Activated T-helper 17 cell treated with anti-CD3 and anti-CD28 coated beads, Interleukin-2, amount 50 U/mL, for 72 hours (primary cell): ENCODE measurements at regions not wholly inside any gene's neighbourhood (a gene's known extent, or its start where the extent isn't known, plus 50 kb on each side); places are given as distances from the start of the nearest gene placed in this dataset.

Experiments used
- ATAC-seq: fragments of 150-1000 bp; cut with Tn5 transposase; replicated peaks from 2 replicates; pipeline ENCODE4 v1.10.0; 2021; ENCODE audit warnings: mild to moderate bottlenecking, moderate library complexity
- H3K27ac Mint-ChIP-seq: one replicate; pipeline ENCODE4 v1.8.0; 2022; ENCODE audit warnings: mixed read lengths
- H3K27me3 Mint-ChIP-seq: one replicate; pipeline ENCODE4 v1.8.0; 2022; ENCODE audit warnings: mixed read lengths
- H3K36me3 Mint-ChIP-seq: one replicate; pipeline ENCODE4 v1.8.0; 2022; ENCODE audit warnings: low read depth, mild to moderate bottlenecking, mixed read lengths
- H3K4me1 Mint-ChIP-seq: one replicate; pipeline ENCODE4 v1.8.0; 2022; ENCODE audit warnings: mixed read lengths
- H3K4me3 Mint-ChIP-seq: one replicate; pipeline ENCODE4 v1.8.0; 2022; ENCODE audit warnings: mild to moderate bottlenecking, mixed read lengths
- H3K9me3 Mint-ChIP-seq: one replicate; pipeline ENCODE4 v1.8.0; 2022; ENCODE audit warnings: mixed read lengths

GRCh38 chr16:79509211-79509631 lies 91.3 kb downstream of the MAF start:
- Mint-ChIP-seq H3K9me3 (no peaks in the 10 kb centered on the region), H3K27ac (no peak overlapping the region), H3K27me3 (no peaks in the 10 kb centered on the region), H3K4me1 (no peaks in the 10 kb centered on the region), H3K4me3 (no peak overlapping the region), H3K36me3 (no peaks in the 10 kb centered on the region)
- no peak for ATAC-seq

DNA sequence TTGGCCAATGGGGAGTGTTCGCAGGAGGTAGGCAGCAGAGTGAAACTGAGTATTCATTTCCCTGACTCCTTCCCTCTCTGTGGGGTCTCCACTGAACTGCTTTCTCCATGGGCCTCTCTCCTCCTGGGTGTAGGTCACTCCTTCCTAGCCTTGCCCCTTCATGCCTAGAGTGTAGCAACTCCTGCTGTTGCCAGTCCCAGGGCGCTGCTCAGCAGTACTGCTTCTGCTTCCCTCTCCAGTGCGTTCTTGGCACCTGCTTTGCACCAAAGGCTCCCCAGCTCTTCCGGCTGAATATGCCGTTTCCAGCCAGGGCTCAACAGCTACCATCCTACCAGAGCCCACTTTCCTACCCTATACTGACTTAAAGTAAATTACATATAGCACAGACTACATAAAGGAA lies 92.2 kb downstream of the MAF start:
- Mint-ChIP-seq H3K4me1 (no peaks in the 10 kb centered on the region), H3K4me3 (no peak overlapping the region), H3K9me3 (no peaks in the 10 kb centered on the region), H3K36me3 (no peaks in the 10 kb centered on the region), H3K27ac (no peak overlapping the region), H3K27me3 (no peaks in the 10 kb centered on the region)
- no peak for ATAC-seq

DNA sequence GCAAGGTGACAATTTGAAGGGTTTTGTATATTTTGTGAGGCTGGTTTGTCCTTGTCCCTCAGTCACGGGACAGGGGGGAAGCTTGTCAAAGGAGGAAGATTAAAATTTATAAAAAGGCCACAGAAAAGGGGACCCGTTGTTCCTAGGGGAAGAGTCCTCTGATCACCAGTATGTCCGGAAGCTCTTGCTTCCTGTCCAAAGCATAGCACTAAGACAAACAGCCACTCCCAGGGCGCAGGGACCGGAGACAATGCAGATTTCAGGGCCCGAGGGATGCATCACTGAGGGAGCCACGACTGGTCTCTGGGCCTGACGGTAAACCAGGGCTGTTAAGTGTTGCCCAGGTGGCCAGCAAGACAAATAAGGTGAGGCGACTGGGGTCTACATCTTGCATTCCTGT lies 95.2 kb downstream of the MAF start:
- no peak overlapping the region for H3K4me3 Mint-ChIP-seq
- H3K27ac Mint-ChIP-seq = no peak overlapping the region
- ATAC-seq = no peak
- H3K9me3 Mint-ChIP-seq = no peaks in the 10 kb centered on the region
- H3K36me3 Mint-ChIP-seq = no peaks in the 10 kb centered on the region
- no peaks in the 10 kb centered on the region for H3K27me3 Mint-ChIP-seq
- no peaks in the 10 kb centered on the region for H3K4me1 Mint-ChIP-seq

DNA sequence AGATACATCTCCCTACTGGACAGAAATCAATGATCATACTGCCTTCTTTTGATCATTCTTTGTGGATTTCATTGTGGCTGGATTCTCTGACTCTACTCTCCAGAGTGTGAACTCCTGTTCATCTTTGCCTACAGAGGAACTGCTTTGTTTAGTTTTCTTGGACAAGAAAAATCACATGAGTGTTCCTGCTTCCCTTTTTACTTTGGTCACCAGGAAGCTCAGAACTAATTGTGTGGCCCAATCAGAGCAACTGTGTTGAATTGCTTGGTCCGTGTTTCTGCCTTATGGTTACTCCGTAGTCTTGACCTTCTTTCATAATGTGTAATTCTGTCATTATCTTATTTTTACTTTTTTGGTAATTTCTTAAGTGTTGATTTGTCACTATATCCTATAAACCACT lies 97.0 kb downstream of the MAF start:
- ATAC-seq = no peak
- H3K9me3 Mint-ChIP-seq = no peaks in the 10 kb centered on the region
- H3K27ac Mint-ChIP-seq = no peak overlapping the region
- no peaks in the 10 kb centered on the region for H3K36me3 Mint-ChIP-seq
- H3K4me3 Mint-ChIP-seq = no peak overlapping the region
- H3K27me3 Mint-ChIP-seq = no peaks in the 10 kb centered on the region
- no peaks in the 10 kb centered on the region for H3K4me1 Mint-ChIP-seq

DNA sequence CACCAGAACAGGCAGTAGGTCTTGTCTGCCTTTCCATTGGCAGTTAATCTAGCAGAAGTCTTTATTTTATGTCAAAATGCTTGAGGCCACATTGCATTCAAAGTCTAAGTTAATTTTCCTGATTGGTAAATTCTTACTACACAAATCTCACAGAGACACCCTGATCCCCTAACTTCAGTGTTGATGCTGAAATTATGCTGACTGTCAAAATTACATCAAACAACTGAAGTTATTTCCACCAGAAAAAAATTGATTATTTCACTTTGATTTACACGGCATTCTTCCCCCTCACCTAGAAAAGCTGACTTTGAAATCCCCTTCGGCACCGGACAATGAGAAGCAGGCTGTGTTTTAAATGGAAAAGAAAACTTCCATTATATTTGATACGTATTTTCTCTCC lies 99.1 kb downstream of the MAF start:
- Mint-ChIP-seq H3K27ac (peak overlapping the region; percentile 7), H3K4me1 (peaks cover 4% of the 10 kb centered on the region), H3K4me3 (no peak overlapping the region), H3K27me3 (no peaks in the 10 kb centered on the region), H3K36me3 (no peaks in the 10 kb centered on the region), H3K9me3 (no peaks in the 10 kb centered on the region)
- ATAC-seq = no peak

DNA sequence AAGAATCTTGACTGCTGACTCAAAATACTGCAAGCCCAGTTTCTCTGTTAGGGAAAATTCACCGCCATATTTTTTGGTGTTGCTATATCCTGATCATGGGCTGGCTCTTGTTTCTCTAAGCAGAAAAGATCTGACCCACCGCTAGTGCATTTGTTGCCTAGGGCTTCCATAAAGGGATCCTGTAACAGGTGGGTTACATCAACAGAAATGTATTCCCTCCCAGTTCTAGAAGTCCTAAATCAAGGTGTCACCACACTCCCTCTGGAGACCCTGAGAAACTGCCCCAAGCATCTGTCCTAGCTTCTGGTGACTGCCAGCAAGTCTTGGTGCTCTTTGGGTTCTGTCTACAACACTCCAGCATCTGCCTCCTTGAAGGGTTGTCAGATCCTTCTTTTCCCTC lies 99.7 kb downstream of the MAF start:
- peaks cover 4% of the 10 kb centered on the region for H3K4me1 Mint-ChIP-seq
- no peaks in the 10 kb centered on the region for H3K36me3 Mint-ChIP-seq
- no peaks in the 10 kb centered on the region for H3K27me3 Mint-ChIP-seq
- H3K4me3 Mint-ChIP-seq = no peak overlapping the region
- ATAC-seq = no peak
- H3K9me3 Mint-ChIP-seq = peaks cover 2% of the 10 kb centered on the region
- H3K27ac Mint-ChIP-seq = peak overlapping the region; percentile 7

- no peak for ATAC-seq
- no peak overlapping the region for H3K27ac Mint-ChIP-seq
- H3K4me1 Mint-ChIP-seq = peaks cover 4% of the 10 kb centered on the region
- H3K4me3 Mint-ChIP-seq = no peak overlapping the region
- H3K27me3 Mint-ChIP-seq = no peaks in the 10 kb centered on the region
- peaks cover 4% of the 10 kb centered on the region for H3K9me3 Mint-ChIP-seq
- H3K36me3 Mint-ChIP-seq = no peaks in the 10 kb centered on the region
Measured at GRCh38 chr16:79500286-79500685, 100.3 kb downstream of the MAF start.

DNA sequence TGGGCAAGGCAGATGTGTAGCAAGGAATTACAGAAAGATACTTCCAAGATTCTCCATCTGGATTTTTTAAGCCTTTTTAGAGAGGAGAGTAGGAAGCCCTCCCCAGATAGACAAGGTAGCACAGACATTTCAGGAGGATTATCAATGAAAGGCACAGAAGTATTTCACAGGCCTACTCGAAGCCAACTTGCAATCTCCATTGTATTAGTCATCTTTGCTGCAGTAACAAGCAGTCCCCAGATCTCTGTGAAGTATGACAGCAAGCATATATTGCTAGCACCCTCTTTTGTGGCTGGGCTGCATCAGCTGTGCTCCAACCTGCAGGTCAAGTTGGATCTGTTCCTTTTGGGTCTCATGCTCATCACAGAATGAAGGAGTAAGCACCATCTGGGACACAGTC lies 101.6 kb downstream of the MAF start:
- Mint-ChIP-seq H3K4me3 (no peak overlapping the region), H3K27ac (no peak overlapping the region), H3K9me3 (peaks cover 8% of the 10 kb centered on the region), H3K27me3 (no peaks in the 10 kb centered on the region), H3K36me3 (no peaks in the 10 kb centered on the region), H3K4me1 (peaks cover 4% of the 10 kb centered on the region)
- no peak for ATAC-seq

- Mint-ChIP-seq H3K4me3 (no peak overlapping the region), H3K36me3 (no peaks in the 10 kb centered on the region), H3K27me3 (no peaks in the 10 kb centered on the region), H3K9me3 (peaks cover 8% of the 10 kb centered on the region), H3K27ac (no peak overlapping the region), H3K4me1 (peaks cover 4% of the 10 kb centered on the region)
- peak; percentile 38 for ATAC-seq
Measured at GRCh38 chr16:79497606-79498350, 102.8 kb downstream of the MAF start.

DNA sequence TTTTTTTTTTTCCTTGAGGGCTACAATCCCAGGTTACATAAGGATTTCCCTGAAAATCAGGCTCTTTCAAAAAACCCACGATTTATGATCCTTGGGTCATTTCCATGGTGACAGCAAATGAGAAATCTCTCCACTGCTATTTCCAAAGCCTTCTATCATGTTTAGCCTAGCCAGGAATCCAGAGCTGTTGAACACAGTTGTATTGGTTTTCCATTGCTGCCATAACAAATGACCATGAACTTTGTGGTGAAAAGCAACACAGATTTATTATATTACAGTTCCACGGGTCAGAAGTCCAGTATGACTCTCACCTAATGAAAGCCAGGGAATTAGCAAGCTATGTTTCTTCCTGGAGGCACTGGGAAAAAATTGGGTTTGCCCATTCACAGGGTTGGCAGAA lies 106.6 kb downstream of the MAF start:
- ATAC-seq = no peak
- H3K27me3 Mint-ChIP-seq = peaks cover 4% of the 10 kb centered on the region
- peaks cover 8% of the 10 kb centered on the region for H3K9me3 Mint-ChIP-seq
- H3K27ac Mint-ChIP-seq = no peak overlapping the region
- H3K4me3 Mint-ChIP-seq = no peak overlapping the region
- H3K36me3 Mint-ChIP-seq = no peaks in the 10 kb centered on the region
- H3K4me1 Mint-ChIP-seq = peaks cover 10% of the 10 kb centered on the region

- H3K27ac Mint-ChIP-seq = no peak overlapping the region
- no peak for ATAC-seq
- no peak overlapping the region for H3K4me3 Mint-ChIP-seq
- peaks cover 8% of the 10 kb centered on the region for H3K9me3 Mint-ChIP-seq
- H3K36me3 Mint-ChIP-seq = no peaks in the 10 kb centered on the region
- peaks cover 6% of the 10 kb centered on the region for H3K4me1 Mint-ChIP-seq
- peaks cover 4% of the 10 kb centered on the region for H3K27me3 Mint-ChIP-seq
Measured at GRCh38 chr16:79492036-79492435, 108.5 kb downstream of the MAF start.

DNA sequence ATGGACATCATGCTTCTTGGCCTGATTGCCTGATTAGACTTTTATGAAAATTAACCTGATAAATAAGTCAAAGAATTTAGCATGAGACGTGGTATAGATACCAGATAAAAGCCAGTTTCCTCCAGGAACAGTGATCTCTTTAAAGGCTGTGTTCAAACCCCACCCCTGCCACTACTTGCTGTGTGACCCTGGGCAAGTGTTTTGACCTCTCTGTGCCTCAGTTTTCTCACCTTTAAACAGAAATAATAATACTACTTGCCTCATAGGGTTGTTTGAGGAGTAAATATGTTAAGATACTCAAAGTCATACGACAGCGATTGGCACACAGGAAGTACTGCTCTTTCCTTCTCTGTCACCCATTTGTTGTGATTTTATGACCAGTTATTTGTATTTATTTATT lies 115.5 kb downstream of the MAF start:
- no peaks in the 10 kb centered on the region for H3K9me3 Mint-ChIP-seq
- no peak for ATAC-seq
- H3K36me3 Mint-ChIP-seq = no peaks in the 10 kb centered on the region
- no peak overlapping the region for H3K4me3 Mint-ChIP-seq
- no peak overlapping the region for H3K27ac Mint-ChIP-seq
- H3K4me1 Mint-ChIP-seq = peaks cover 6% of the 10 kb centered on the region
- peaks cover 16% of the 10 kb centered on the region for H3K27me3 Mint-ChIP-seq

DNA sequence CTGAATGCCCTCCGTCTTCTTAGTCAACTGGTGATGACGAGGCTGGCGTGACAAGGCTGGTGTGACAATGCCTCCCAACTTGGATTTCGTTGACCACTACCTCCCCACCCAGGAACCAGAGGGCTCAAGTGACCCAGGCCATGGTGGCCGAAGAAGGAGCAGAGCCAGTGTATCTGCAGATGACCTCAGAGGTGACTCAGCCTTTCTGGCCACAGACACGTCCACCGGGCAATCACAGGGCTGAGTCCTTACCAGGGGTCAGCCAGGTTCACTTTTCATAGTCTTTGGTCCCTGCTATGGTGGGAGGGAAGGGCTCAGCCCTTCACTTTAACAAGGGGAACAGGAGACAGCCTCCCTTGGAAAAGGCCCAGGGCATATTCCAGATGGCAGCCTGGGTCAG lies 116.3 kb downstream of the MAF start:
- no peak overlapping the region for H3K27ac Mint-ChIP-seq
- H3K9me3 Mint-ChIP-seq = no peaks in the 10 kb centered on the region
- no peaks in the 10 kb centered on the region for H3K36me3 Mint-ChIP-seq
- no peak overlapping the region for H3K4me3 Mint-ChIP-seq
- ATAC-seq = no peak
- H3K27me3 Mint-ChIP-seq = peaks cover 16% of the 10 kb centered on the region
- H3K4me1 Mint-ChIP-seq = peaks cover 6% of the 10 kb centered on the region

GRCh38 chr16:79483336-79483735 lies 117.2 kb downstream of the MAF start:
- no peak for ATAC-seq
- no peak overlapping the region for H3K4me3 Mint-ChIP-seq
- no peak overlapping the region for H3K27ac Mint-ChIP-seq
- H3K9me3 Mint-ChIP-seq = no peaks in the 10 kb centered on the region
- H3K27me3 Mint-ChIP-seq = peaks cover 12% of the 10 kb centered on the region
- no peaks in the 10 kb centered on the region for H3K36me3 Mint-ChIP-seq
- peaks cover 6% of the 10 kb centered on the region for H3K4me1 Mint-ChIP-seq

GRCh38 chr16:79482011-79482410 lies 118.5 kb downstream of the MAF start:
- no peaks in the 10 kb centered on the region for H3K9me3 Mint-ChIP-seq
- H3K4me1 Mint-ChIP-seq = peaks cover 6% of the 10 kb centered on the region
- no peak overlapping the region for H3K4me3 Mint-ChIP-seq
- H3K27ac Mint-ChIP-seq = no peak overlapping the region
- ATAC-seq = no peak
- H3K36me3 Mint-ChIP-seq = no peaks in the 10 kb centered on the region
- peaks cover 12% of the 10 kb centered on the region for H3K27me3 Mint-ChIP-seq

DNA sequence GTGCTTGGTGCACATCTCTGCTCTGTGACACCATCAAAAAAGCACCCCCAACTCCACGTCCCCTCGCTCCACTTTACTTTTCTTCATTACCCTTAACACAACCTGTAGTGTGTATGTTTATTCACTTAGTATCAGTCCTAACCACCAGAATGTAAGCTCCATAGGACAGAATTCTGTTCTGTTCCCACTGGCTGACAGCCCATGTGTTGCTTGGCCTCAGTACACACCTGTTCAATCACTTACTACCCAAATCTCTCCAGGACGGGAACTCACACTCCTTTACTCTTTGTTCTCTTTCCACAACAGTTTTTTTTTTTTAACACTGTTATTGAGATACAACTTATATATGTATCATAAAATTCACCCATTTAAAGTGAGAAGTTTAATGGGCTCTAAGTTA lies 119.6 kb downstream of the MAF start:
- H3K27me3 Mint-ChIP-seq = peaks cover 12% of the 10 kb centered on the region
- no peak for ATAC-seq
- no peak overlapping the region for H3K27ac Mint-ChIP-seq
- H3K9me3 Mint-ChIP-seq = no peaks in the 10 kb centered on the region
- no peak overlapping the region for H3K4me3 Mint-ChIP-seq
- no peaks in the 10 kb centered on the region for H3K36me3 Mint-ChIP-seq
- peaks cover 6% of the 10 kb centered on the region for H3K4me1 Mint-ChIP-seq
